ENCODE measurements at regions not wholly inside any gene's neighbourhood (a gene's known extent, or its start where the extent isn't known, plus 50 kb on each side); places are given as distances from the start of the nearest gene placed in this dataset.

DNA sequence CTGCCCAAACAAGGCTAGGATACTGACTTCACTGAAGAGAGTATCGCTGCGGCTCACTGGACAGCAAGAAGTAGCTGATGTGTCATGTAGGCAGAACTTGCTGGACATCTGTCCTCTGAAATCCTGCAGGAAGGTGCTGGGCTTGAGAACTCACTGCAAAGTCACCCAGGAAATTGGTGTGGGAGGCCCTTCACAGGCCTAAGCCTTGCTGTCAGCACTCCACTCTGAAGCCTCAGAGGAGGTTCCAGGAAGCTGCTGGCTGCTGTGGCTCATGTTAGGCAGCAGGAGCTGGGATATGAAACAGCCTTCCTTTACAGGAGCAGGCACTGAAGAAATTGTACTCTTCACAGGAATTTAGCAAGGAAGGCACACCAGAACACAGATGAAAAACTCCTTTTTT, 88.3 kb upstream of the CCDC68 start:
- no peaks in the 10 kb centered on the region for H3K27me3 ChIP-seq (ENCODE audit: control insufficient read depth, insufficient read depth, low read length)
- DNase-seq (ENCODE audit: low read depth): no peak

DNA sequence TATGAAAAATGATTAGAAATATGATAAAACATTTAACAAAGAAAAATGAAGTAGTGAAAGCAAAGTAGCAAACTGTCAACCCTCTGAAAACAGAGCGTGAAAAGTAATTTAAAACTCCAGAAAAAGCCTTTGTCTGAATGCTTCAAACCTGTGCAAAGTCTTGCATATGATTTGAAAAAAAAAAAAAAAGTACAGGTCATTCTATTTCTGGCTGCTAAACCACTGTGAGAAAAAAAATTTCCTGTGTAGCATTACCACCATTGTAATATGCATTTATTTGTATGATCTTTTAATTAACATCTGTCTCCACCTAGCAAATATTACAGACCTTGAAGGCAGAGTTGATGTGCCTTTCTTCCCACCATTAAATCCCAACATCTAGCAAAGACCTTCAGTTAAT, 82.1 kb upstream of the CCDC68 start:
- TF ChIP-seq, protein P1, sequence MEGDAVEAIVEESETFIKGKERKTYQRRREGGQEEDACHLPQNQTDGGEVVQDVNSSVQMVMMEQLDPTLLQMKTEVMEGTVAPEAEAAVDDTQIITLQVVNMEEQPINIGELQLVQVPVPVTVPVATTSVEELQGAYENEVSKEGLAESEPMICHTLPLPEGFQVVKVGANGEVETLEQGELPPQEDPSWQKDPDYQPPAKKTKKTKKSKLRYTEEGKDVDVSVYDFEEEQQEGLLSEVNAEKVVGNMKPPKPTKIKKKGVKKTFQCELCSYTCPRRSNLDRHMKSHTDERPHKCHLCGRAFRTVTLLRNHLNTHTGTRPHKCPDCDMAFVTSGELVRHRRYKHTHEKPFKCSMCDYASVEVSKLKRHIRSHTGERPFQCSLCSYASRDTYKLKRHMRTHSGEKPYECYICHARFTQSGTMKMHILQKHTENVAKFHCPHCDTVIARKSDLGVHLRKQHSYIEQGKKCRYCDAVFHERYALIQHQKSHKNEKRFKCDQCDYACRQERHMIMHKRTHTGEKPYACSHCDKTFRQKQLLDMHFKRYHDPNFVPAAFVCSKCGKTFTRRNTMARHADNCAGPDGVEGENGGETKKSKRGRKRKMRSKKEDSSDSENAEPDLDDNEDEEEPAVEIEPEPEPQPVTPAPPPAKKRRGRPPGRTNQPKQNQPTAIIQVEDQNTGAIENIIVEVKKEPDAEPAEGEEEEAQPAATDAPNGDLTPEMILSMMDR (IDR thresholded peaks at IDR 0.05; ENCODE audit: insufficient read depth, low read length, poor library complexity, severe bottlenecking): no peak
- no peaks in the 10 kb centered on the region for H3K27me3 ChIP-seq (ENCODE audit: control insufficient read depth, insufficient read depth, low read length)
- no peak for DNase-seq (ENCODE audit: low read depth)

More for the DNA sequence above, 88.3 kb upstream of the CCDC68 start:
- Histone ChIP-seq H3K36me3 (ENCODE audit: control insufficient read depth, insufficient read depth, low read length) (no peaks in the 10 kb centered on the region), H3K4me3 (ENCODE audit: low read depth, low read length) (no peak overlapping the region)
- TF ChIP-seq, protein P1 (IDR thresholded peaks at IDR 0.05; ENCODE audit: insufficient read depth, low read length, poor library complexity, severe bottlenecking): no peak

GRCh38 chr18:55038162-55038561, 78.9 kb upstream of the CCDC68 start:
- DNase-seq (ENCODE audit: low read depth): no peak
- H3K27me3 ChIP-seq (ENCODE audit: control insufficient read depth, insufficient read depth, low read length): no peaks in the 10 kb centered on the region

More for the DNA sequence above, 82.1 kb upstream of the CCDC68 start:
- Histone ChIP-seq H3K4me3 (ENCODE audit: low read depth, low read length) (no peak overlapping the region), H3K36me3 (ENCODE audit: control insufficient read depth, insufficient read depth, low read length) (no peaks in the 10 kb centered on the region)

DNA sequence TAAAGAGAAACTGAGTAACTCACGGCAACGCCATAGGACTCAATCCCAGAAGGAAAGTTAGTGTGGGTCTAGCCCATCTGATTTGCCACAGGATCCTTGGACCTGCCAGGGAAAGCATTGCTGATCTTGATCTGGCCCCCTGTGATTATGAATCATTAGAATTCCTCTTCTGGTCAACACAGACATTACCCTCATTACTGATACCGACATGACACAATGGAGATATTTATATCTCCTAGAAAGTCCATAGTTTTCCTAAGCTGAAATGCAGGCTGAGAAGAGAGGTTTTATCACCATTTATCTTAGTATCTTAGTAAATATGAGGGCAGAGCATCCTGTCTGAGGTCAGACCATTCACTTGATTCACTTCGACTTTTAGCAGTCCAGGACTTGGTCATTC, 75.5 kb upstream of the CCDC68 start:
- no peak for DNase-seq (ENCODE audit: low read depth)
- no peaks in the 10 kb centered on the region for H3K36me3 ChIP-seq (ENCODE audit: control insufficient read depth, insufficient read depth, low read length)
- no peak overlapping the region for H3K4me3 ChIP-seq (ENCODE audit: low read depth, low read length)
- TF ChIP-seq, protein P1 (IDR thresholded peaks at IDR 0.05; ENCODE audit: insufficient read depth, low read length, poor library complexity, severe bottlenecking): no peak
- H3K27me3 ChIP-seq (ENCODE audit: control insufficient read depth, insufficient read depth, low read length): no peaks in the 10 kb centered on the region

More at GRCh38 chr18:55038162-55038561, 78.9 kb upstream of the CCDC68 start:
- Histone ChIP-seq H3K36me3 (ENCODE audit: control insufficient read depth, insufficient read depth, low read length) (no peaks in the 10 kb centered on the region), H3K4me3 (ENCODE audit: low read depth, low read length) (no peak overlapping the region)
- TF ChIP-seq, protein P1 (IDR thresholded peaks at IDR 0.05; ENCODE audit: insufficient read depth, low read length, poor library complexity, severe bottlenecking): no peak

DNA sequence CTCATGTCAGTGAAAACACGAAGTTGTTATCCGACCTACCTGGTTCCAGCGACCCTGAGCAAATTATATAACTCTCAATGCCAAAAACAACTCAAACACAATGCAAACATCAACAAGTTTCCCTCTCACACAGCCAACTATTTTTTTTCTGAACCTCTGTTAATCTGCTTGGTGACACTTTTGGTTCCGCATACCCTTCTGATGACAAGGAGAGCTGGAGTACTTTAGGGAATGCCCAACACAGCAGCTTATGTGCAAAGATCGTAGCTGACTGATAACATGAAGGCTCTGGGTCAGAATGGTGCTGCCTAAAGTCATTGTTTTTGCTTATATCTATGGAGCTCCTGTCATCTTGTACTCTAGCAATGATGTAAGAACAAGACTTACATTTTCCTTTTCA, 72.7 kb upstream of the CCDC68 start:
- no peak overlapping the region for H3K4me3 ChIP-seq (ENCODE audit: low read depth, low read length)
- no peaks in the 10 kb centered on the region for H3K36me3 ChIP-seq (ENCODE audit: control insufficient read depth, insufficient read depth, low read length)
- H3K27me3 ChIP-seq (ENCODE audit: control insufficient read depth, insufficient read depth, low read length): no peaks in the 10 kb centered on the region
- TF ChIP-seq, protein P1 (IDR thresholded peaks at IDR 0.05; ENCODE audit: insufficient read depth, low read length, poor library complexity, severe bottlenecking): no peak
- DNase-seq (ENCODE audit: low read depth): no peak

DNA sequence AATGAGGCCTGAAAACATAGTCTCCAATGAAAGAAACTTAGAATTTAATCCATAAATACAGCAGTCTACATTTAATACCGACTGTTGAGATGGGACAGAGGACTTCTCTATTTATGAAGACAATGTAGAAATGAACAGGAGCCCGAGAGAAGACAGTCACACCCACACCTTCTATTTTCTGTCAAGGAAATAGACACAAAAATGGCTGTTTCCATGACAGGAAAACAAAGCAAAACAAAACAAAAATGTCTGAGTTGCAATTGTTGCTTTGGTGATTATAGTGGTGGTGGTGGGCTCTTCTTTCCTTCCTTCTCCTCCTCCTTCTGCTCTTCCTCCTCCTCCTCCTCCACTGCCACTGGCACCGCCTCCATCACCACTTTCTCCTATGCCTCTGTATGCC, 72.3 kb upstream of the CCDC68 start:
- no peak overlapping the region for H3K4me3 ChIP-seq (ENCODE audit: low read depth, low read length)
- DNase-seq (ENCODE audit: low read depth): no peak
- TF ChIP-seq, protein P1 (IDR thresholded peaks at IDR 0.05; ENCODE audit: insufficient read depth, low read length, poor library complexity, severe bottlenecking): no peak

More for the DNA sequence above, 72.3 kb upstream of the CCDC68 start:
- no peaks in the 10 kb centered on the region for H3K27me3 ChIP-seq (ENCODE audit: control insufficient read depth, insufficient read depth, low read length)
- no peaks in the 10 kb centered on the region for H3K36me3 ChIP-seq (ENCODE audit: control insufficient read depth, insufficient read depth, low read length)
